ENCODE measurements at regions not wholly inside any gene's neighbourhood (a gene's known extent, or its start where the extent isn't known, plus 50 kb on each side); places are given as distances from the start of the nearest gene placed in this dataset.

- H3K27me3 ChIP-seq (ENCODE audit: control insufficient read depth, insufficient read depth, low read length), result no peaks in the 10 kb centered on the region
- H3K9me3 ChIP-seq (ENCODE audit: control insufficient read depth in 2 of 2, low read length in 2 of 2), result no peaks in the 10 kb centered on the region
- H3K4me3 ChIP-seq (ENCODE audit: low read depth, low read length), result no peak overlapping the region
- H3K9me3 Mint-ChIP-seq, result peaks cover 0 to 3% (median 2%) of the 10 kb centered on the region in 7 donors
- no peak overlapping the region for H3K27ac Mint-ChIP-seq
- H3K4me3 Mint-ChIP-seq, result no peak overlapping the region
- no peak for ATAC-seq (ENCODE audit: low read depth in 2 of 2)
- no peaks in the 10 kb centered on the region for H3K36me3 Mint-ChIP-seq
- no peak overlapping the region for H3K27ac ChIP-seq (ENCODE audit: insufficient read depth, low read length, poor library complexity, severe bottlenecking)
- no peaks in the 10 kb centered on the region for H3K4me1 Mint-ChIP-seq
- no peaks in the 10 kb centered on the region for H3K27me3 Mint-ChIP-seq
- no peak for DNase-seq
- no peaks in the 10 kb centered on the region for H3K36me3 ChIP-seq (ENCODE audit: control insufficient read depth, insufficient read depth, low read length)
- no peaks in the 10 kb centered on the region for H3K4me1 ChIP-seq (ENCODE audit: control insufficient read depth, insufficient read depth, low read length, poor library complexity, severe bottlenecking)
Measured at GRCh38 chr10:2641028-2641427, 426.3 kb upstream of the PFKP start.

- no peaks in the 10 kb centered on the region for H3K27me3 Mint-ChIP-seq
- no peaks in the 10 kb centered on the region for H3K36me3 ChIP-seq (ENCODE audit: control insufficient read depth, insufficient read depth, low read length)
- no peak overlapping the region for H3K27ac ChIP-seq (ENCODE audit: insufficient read depth, low read length, poor library complexity, severe bottlenecking)
- no peaks in the 10 kb centered on the region for H3K27me3 ChIP-seq (ENCODE audit: control insufficient read depth, insufficient read depth, low read length)
- no peaks in the 10 kb centered on the region for H3K4me1 Mint-ChIP-seq
- H3K9me3 ChIP-seq (ENCODE audit: control insufficient read depth in 2 of 2, low read length in 2 of 2), result no peaks in the 10 kb centered on the region
- no peak overlapping the region for H3K4me3 Mint-ChIP-seq
- DNase-seq (no peak), ATAC-seq (ENCODE audit: low read depth in 2 of 2) (no peak)
- no peak overlapping the region for H3K4me3 ChIP-seq (ENCODE audit: low read depth, low read length)
- H3K27ac Mint-ChIP-seq, result no peak overlapping the region
- peaks cover 0 to 2% (median 0%) of the 10 kb centered on the region in 7 donors for H3K9me3 Mint-ChIP-seq
- H3K36me3 Mint-ChIP-seq, result no peaks in the 10 kb centered on the region
- no peaks in the 10 kb centered on the region for H3K4me1 ChIP-seq (ENCODE audit: control insufficient read depth, insufficient read depth, low read length, poor library complexity, severe bottlenecking)
Measured at GRCh38 chr10:2633630-2634029, 433.7 kb upstream of the PFKP start.

- H3K27me3 Mint-ChIP-seq, result peaks cover 5% of the 10 kb centered on the region
- Histone ChIP-seq H3K4me1 (ENCODE audit: control insufficient read depth, insufficient read depth, low read length, poor library complexity, severe bottlenecking) (no peaks in the 10 kb centered on the region), H3K36me3 (ENCODE audit: control insufficient read depth, insufficient read depth, low read length) (no peaks in the 10 kb centered on the region), H3K9me3 (ENCODE audit: control insufficient read depth in 2 of 2, low read length in 2 of 2) (no peaks in the 10 kb centered on the region), H3K27ac (ENCODE audit: insufficient read depth, low read length, poor library complexity, severe bottlenecking) (no peak overlapping the region), H3K27me3 (ENCODE audit: control insufficient read depth, insufficient read depth, low read length) (no peaks in the 10 kb centered on the region), H3K4me3 (ENCODE audit: low read depth, low read length) (no peak overlapping the region)
- H3K27ac Mint-ChIP-seq, result no peak overlapping the region
- no peak overlapping the region for H3K4me3 Mint-ChIP-seq
- H3K4me1 Mint-ChIP-seq, result no peaks in the 10 kb centered on the region
- no peak for ATAC-seq (ENCODE audit: low read depth in 2 of 2)
- no peaks in the 10 kb centered on the region for H3K36me3 Mint-ChIP-seq
- no peak for DNase-seq
- no peaks in the 10 kb centered on the region for H3K9me3 Mint-ChIP-seq
Measured at GRCh38 chr10:2631557-2632205, 435.7 kb upstream of the PFKP start.

- H3K4me1 Mint-ChIP-seq, result no peaks in the 10 kb centered on the region
- Histone ChIP-seq H3K9me3 (ENCODE audit: control insufficient read depth in 2 of 2, low read length in 2 of 2) (no peaks in the 10 kb centered on the region), H3K36me3 (ENCODE audit: control insufficient read depth, insufficient read depth, low read length) (no peaks in the 10 kb centered on the region), H3K4me1 (ENCODE audit: control insufficient read depth, insufficient read depth, low read length, poor library complexity, severe bottlenecking) (no peaks in the 10 kb centered on the region), H3K27ac (ENCODE audit: insufficient read depth, low read length, poor library complexity, severe bottlenecking) (no peak overlapping the region), H3K27me3 (ENCODE audit: control insufficient read depth, insufficient read depth, low read length) (no peaks in the 10 kb centered on the region), H3K4me3 (ENCODE audit: low read depth, low read length) (no peak overlapping the region)
- H3K36me3 Mint-ChIP-seq, result no peaks in the 10 kb centered on the region
- no peaks in the 10 kb centered on the region for H3K9me3 Mint-ChIP-seq
- H3K27ac Mint-ChIP-seq, result no peak overlapping the region
- DNase-seq (no peak), ATAC-seq (ENCODE audit: low read depth in 2 of 2) (no peak)
- no peak overlapping the region for H3K4me3 Mint-ChIP-seq
- H3K27me3 Mint-ChIP-seq, result peaks cover 5% of the 10 kb centered on the region
Measured at GRCh38 chr10:2628705-2629104, 438.6 kb upstream of the PFKP start.

GRCh38 chr10:2627969-2628368 lies 439.4 kb upstream of the PFKP start:
- no peak overlapping the region for H3K4me3 Mint-ChIP-seq

GRCh38 chr10:2625094-2625493 lies 442.3 kb upstream of the PFKP start:
- Mint-ChIP-seq H3K27me3 (peaks cover 5% of the 10 kb centered on the region), H3K9me3 (peaks cover 0 to 3% (median 0%) of the 10 kb centered on the region in 7 donors), H3K4me1 (no peaks in the 10 kb centered on the region), H3K27ac (no peak overlapping the region), H3K36me3 (no peaks in the 10 kb centered on the region), H3K4me3 (no peak overlapping the region)
- DNase-seq (no peak), ATAC-seq (ENCODE audit: low read depth in 2 of 2) (no peak)
- H3K4me1 ChIP-seq (ENCODE audit: control insufficient read depth, insufficient read depth, low read length, poor library complexity, severe bottlenecking), result no peaks in the 10 kb centered on the region
- no peaks in the 10 kb centered on the region for H3K9me3 ChIP-seq (ENCODE audit: control insufficient read depth in 2 of 2, low read length in 2 of 2)
- no peak overlapping the region for H3K27ac ChIP-seq (ENCODE audit: insufficient read depth, low read length, poor library complexity, severe bottlenecking)
- no peaks in the 10 kb centered on the region for H3K36me3 ChIP-seq (ENCODE audit: control insufficient read depth, insufficient read depth, low read length)
- H3K4me3 ChIP-seq (ENCODE audit: low read depth, low read length), result no peak overlapping the region
- no peaks in the 10 kb centered on the region for H3K27me3 ChIP-seq (ENCODE audit: control insufficient read depth, insufficient read depth, low read length)

More at GRCh38 chr10:2627969-2628368, 439.4 kb upstream of the PFKP start:
- Histone ChIP-seq H3K9me3 (ENCODE audit: control insufficient read depth in 2 of 2, low read length in 2 of 2) (no peaks in the 10 kb centered on the region), H3K27ac (ENCODE audit: insufficient read depth, low read length, poor library complexity, severe bottlenecking) (no peak overlapping the region), H3K4me3 (ENCODE audit: low read depth, low read length) (no peak overlapping the region), H3K36me3 (ENCODE audit: control insufficient read depth, insufficient read depth, low read length) (no peaks in the 10 kb centered on the region), H3K27me3 (ENCODE audit: control insufficient read depth, insufficient read depth, low read length) (no peaks in the 10 kb centered on the region), H3K4me1 (ENCODE audit: control insufficient read depth, insufficient read depth, low read length, poor library complexity, severe bottlenecking) (no peaks in the 10 kb centered on the region)
- Mint-ChIP-seq H3K27me3 (peaks cover 5% of the 10 kb centered on the region), H3K27ac (no peak overlapping the region), H3K4me1 (no peaks in the 10 kb centered on the region), H3K36me3 (no peaks in the 10 kb centered on the region), H3K9me3 (peaks cover 0 to 3% (median 0%) of the 10 kb centered on the region in 7 donors)
- no peak for DNase-seq
- no peak for ATAC-seq (ENCODE audit: low read depth in 2 of 2)

GRCh38 chr10:2623675-2624274 lies 443.6 kb upstream of the PFKP start:
- peaks cover 0 to 3% (median 1%) of the 10 kb centered on the region in 7 donors for H3K9me3 Mint-ChIP-seq
- H3K4me3 Mint-ChIP-seq, result no peak overlapping the region
- H3K36me3 Mint-ChIP-seq, result no peaks in the 10 kb centered on the region
- H3K27ac ChIP-seq (ENCODE audit: insufficient read depth, low read length, poor library complexity, severe bottlenecking), result no peak overlapping the region
- H3K27me3 ChIP-seq (ENCODE audit: control insufficient read depth, insufficient read depth, low read length), result no peaks in the 10 kb centered on the region
- H3K9me3 ChIP-seq (ENCODE audit: control insufficient read depth in 2 of 2, low read length in 2 of 2), result no peaks in the 10 kb centered on the region
- H3K4me1 Mint-ChIP-seq, result no peaks in the 10 kb centered on the region
- DNase-seq (no peak), ATAC-seq (ENCODE audit: low read depth in 2 of 2) (no peak)
- H3K36me3 ChIP-seq (ENCODE audit: control insufficient read depth, insufficient read depth, low read length), result no peaks in the 10 kb centered on the region
- H3K4me3 ChIP-seq (ENCODE audit: low read depth, low read length), result no peak overlapping the region
- no peak overlapping the region for H3K27ac Mint-ChIP-seq
- H3K27me3 Mint-ChIP-seq, result peaks cover 5% of the 10 kb centered on the region
- no peaks in the 10 kb centered on the region for H3K4me1 ChIP-seq (ENCODE audit: control insufficient read depth, insufficient read depth, low read length, poor library complexity, severe bottlenecking)
